Osteocyte (in vitro differentiated cells): ENCODE measurements at regions not wholly inside any gene's neighbourhood (a gene's known extent, or its start where the extent isn't known, plus 50 kb on each side); places are given as distances from the start of the nearest gene placed in this dataset.

Experiments
- DNase-seq: peaks from one replicate; pipeline ENCODE4 v3.0.0; 2021; ENCODE audit warnings: mixed read lengths; ENCODE audit not compliant: unreplicated experiment; ENCODE audit errors: extremely low spot score
- H3K27ac Mint-ChIP-seq: one replicate; pipeline ENCODE4 v1.8.0; 2021; ENCODE audit warnings: mild to moderate bottlenecking, mixed read lengths; ENCODE audit not compliant: unreplicated experiment
- H3K27me3 Mint-ChIP-seq: one replicate; pipeline ENCODE4 v1.8.0; 2021; ENCODE audit warnings: mixed read lengths; ENCODE audit not compliant: unreplicated experiment
- H3K36me3 Mint-ChIP-seq: one replicate; pipeline ENCODE4 v1.8.0; 2021; ENCODE audit warnings: mixed read lengths; ENCODE audit not compliant: unreplicated experiment
- H3K4me1 Mint-ChIP-seq: one replicate; pipeline ENCODE4 v1.8.0; 2021; ENCODE audit warnings: mixed read lengths; ENCODE audit not compliant: unreplicated experiment
- H3K4me3 Mint-ChIP-seq: one replicate; pipeline ENCODE4 v1.8.0; 2021; ENCODE audit warnings: mild to moderate bottlenecking, moderate library complexity, mixed read lengths; ENCODE audit not compliant: unreplicated experiment
- H3K9me3 Mint-ChIP-seq: one replicate; pipeline ENCODE4 v1.8.0; 2021; ENCODE audit warnings: mixed read lengths; ENCODE audit not compliant: unreplicated experiment
- TF ChIP-seq, protein P1 (sequence below): fragments of 200-600 bp; sonication (generic); IDR thresholded peaks from 2 replicates; pipeline ENCODE4 v1.5.0; 2021; ENCODE audit warnings: antibody characterized with exemption, mild to moderate bottlenecking, moderate library complexity

DNA sequence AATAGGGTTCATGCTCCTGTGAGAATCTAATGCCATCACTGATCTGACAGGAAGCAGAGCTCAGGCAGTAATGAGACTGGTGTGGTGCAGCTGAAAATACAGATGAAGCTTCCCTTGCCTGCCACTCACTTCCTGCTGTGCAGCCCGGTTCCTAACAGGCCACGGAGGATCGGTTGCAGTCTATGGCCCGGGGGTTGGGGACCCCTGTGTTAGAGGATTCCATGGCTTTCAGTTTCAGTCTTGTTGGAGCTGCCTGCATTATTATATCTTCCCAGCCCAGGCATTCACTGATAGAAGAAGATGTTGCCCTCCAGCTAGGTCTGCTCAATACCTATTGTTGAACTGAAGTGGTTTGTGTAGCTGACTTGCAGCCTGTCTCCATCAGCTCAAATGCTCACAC is 1298.8 kb downstream of the TYW1 start:
- Mint-ChIP-seq H3K27me3 (no peaks in the 10 kb centered on the region), H3K36me3 (no peaks in the 10 kb centered on the region), H3K9me3 (peaks cover 30% of the 10 kb centered on the region), H3K4me3 (no peak overlapping the region), H3K4me1 (no peaks in the 10 kb centered on the region), H3K27ac (no peak overlapping the region)
- no peak for DNase-seq
- TF ChIP-seq, protein P1, sequence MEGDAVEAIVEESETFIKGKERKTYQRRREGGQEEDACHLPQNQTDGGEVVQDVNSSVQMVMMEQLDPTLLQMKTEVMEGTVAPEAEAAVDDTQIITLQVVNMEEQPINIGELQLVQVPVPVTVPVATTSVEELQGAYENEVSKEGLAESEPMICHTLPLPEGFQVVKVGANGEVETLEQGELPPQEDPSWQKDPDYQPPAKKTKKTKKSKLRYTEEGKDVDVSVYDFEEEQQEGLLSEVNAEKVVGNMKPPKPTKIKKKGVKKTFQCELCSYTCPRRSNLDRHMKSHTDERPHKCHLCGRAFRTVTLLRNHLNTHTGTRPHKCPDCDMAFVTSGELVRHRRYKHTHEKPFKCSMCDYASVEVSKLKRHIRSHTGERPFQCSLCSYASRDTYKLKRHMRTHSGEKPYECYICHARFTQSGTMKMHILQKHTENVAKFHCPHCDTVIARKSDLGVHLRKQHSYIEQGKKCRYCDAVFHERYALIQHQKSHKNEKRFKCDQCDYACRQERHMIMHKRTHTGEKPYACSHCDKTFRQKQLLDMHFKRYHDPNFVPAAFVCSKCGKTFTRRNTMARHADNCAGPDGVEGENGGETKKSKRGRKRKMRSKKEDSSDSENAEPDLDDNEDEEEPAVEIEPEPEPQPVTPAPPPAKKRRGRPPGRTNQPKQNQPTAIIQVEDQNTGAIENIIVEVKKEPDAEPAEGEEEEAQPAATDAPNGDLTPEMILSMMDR = no peak

DNA sequence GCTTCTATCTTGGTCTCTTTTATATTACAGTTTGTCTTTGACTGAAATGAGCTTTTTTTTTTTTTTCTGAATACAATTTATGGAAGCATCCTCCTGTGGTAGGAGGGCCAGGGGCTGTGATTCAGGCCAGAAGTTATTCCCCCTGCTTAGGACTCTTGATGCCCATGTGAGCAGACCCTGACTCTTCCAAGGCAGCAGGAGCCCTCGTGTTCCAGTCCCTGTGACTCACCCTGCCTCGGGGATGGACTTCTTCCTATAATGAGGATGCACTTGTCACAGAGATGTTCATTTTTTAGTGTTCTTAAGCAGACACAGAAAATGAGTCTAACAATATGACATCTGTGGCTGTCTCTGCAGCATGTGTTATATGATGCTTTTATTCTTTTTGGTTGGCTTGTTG is 1293.7 kb upstream of the AUTS2 start:
- Mint-ChIP-seq H3K27ac (no peak overlapping the region), H3K4me1 (no peaks in the 10 kb centered on the region), H3K27me3 (no peaks in the 10 kb centered on the region), H3K36me3 (no peaks in the 10 kb centered on the region), H3K9me3 (peaks cover 11% of the 10 kb centered on the region), H3K4me3 (no peak overlapping the region)
- TF ChIP-seq, protein P1 = no peak
- DNase-seq = no peak

- no peak for DNase-seq
- TF ChIP-seq, protein P1 = no peak
- no peaks in the 10 kb centered on the region for H3K27me3 Mint-ChIP-seq
- peaks cover 10% of the 10 kb centered on the region for H3K9me3 Mint-ChIP-seq
- H3K27ac Mint-ChIP-seq = no peak overlapping the region
- no peaks in the 10 kb centered on the region for H3K36me3 Mint-ChIP-seq
- H3K4me1 Mint-ChIP-seq = no peaks in the 10 kb centered on the region
- no peak overlapping the region for H3K4me3 Mint-ChIP-seq
Measured at GRCh38 chr7:68306692-68307107, 1291.6 kb upstream of the AUTS2 start.

GRCh38 chr7:68309271-68309670 is 1289.0 kb upstream of the AUTS2 start:
- H3K27ac Mint-ChIP-seq = no peak overlapping the region
- no peak overlapping the region for H3K4me3 Mint-ChIP-seq
- H3K4me1 Mint-ChIP-seq = no peaks in the 10 kb centered on the region
- no peaks in the 10 kb centered on the region for H3K36me3 Mint-ChIP-seq
- H3K9me3 Mint-ChIP-seq = peaks cover 13% of the 10 kb centered on the region
- DNase-seq = no peak
- TF ChIP-seq, protein P1 = no peak
- H3K27me3 Mint-ChIP-seq = no peaks in the 10 kb centered on the region

- Mint-ChIP-seq H3K4me3 (no peak overlapping the region), H3K9me3 (peaks cover 13% of the 10 kb centered on the region), H3K27ac (no peak overlapping the region), H3K4me1 (no peaks in the 10 kb centered on the region), H3K27me3 (no peaks in the 10 kb centered on the region), H3K36me3 (no peaks in the 10 kb centered on the region)
- no peak for DNase-seq
- TF ChIP-seq, protein P1 = no peak
Measured at GRCh38 chr7:68309806-68310205, 1288.5 kb upstream of the AUTS2 start.
